Umbilical cord (tissue), 1 donor: ENCODE measurements at regions not wholly inside any gene's neighbourhood (a gene's known extent, or its start where the extent isn't known, plus 50 kb on each side); places are given as distances from the start of the nearest gene placed in this dataset.
A peak's percentile ranks its signal among the peaks of the same experiment; 100 is the strongest.

Source experiments
- DNase-seq: peaks from one replicate; pipeline ENCODE4 v3.0.0-alpha.2; 2015; ENCODE audit warnings: low spot score

DNA sequence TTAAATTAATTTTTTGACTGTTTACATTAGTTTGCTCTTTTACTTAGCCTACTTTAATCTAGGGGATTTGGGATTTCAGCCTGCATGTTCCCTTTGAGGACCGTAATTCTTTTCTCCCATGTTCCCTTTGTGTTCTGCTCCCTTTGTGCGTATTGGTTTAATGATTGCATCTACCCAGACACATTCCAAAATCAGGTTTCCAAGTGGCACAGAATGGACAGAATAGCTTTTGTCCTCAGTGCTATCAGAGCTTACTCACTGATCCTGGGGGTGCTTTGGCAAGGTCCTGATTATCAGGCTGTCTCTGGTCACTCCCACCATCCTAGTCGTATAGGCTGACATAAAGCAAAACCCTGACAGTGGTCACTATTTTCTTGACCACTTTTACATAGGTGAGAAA lies 867.5 kb downstream of the TSN start:
- DNase-seq = no peak

GRCh38 chr2:122627388-122627787 lies 871.9 kb downstream of the TSN start:
- peak; percentile 43 for DNase-seq

- DNase-seq = peak; percentile 83
Measured at GRCh38 chr2:122634256-122634655, 878.8 kb downstream of the TSN start.

- DNase-seq = no peak
Measured at GRCh38 chr2:122634920-122635319, 879.5 kb downstream of the TSN start.

GRCh38 chr2:122635686-122636085 lies 880.2 kb downstream of the TSN start:
- DNase-seq = peak; percentile 62

- DNase-seq = no peak
Measured at GRCh38 chr2:122636097-122636496, 880.6 kb downstream of the TSN start.

- no peak for DNase-seq
Measured at GRCh38 chr2:122639176-122639575, 883.7 kb downstream of the TSN start.

GRCh38 chr2:122639711-122640110 lies 884.3 kb downstream of the TSN start:
- DNase-seq = peak; percentile 18

- peak; percentile 68 for DNase-seq
Measured at GRCh38 chr2:122643725-122644329, 888.4 kb downstream of the TSN start.

DNA sequence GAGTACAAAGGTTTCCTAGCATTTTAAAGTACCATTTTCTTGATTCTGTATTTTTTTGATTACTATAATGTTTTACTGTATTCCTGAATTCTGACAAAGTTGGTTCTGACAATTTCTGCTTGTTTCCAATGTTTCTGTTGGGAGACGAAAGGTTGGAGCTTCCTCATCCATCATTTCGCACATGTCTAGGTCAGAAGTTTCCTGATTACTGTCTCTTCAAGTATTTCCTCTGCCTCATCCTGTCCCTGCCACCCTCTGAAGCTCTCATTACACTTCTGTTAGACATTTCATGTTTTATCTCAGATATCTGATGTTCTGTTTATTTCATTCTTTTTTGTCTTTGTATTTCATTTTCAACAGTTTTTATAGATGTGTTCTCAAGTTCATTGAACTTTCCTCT lies 895.8 kb downstream of the TSN start:
- no peak for DNase-seq

DNA sequence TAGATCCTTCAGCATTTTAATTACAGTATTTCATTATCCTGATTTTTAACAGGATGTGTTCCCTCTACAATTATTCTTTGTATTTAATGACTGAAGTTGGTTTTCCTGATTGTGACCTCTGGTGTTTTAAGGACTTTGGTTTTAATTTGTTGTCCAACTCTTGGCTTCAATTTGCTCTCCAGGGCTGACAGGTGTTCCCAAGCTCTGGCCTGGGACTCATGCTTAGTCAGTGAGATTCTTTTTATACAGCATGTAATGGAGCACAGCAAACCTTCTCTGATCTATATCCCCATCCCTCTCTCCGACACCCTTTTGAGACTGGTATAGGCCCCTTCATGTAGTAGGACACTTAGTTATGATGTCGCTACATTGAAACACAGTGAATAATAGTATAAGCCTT lies 896.3 kb downstream of the TSN start:
- no peak for DNase-seq

DNA sequence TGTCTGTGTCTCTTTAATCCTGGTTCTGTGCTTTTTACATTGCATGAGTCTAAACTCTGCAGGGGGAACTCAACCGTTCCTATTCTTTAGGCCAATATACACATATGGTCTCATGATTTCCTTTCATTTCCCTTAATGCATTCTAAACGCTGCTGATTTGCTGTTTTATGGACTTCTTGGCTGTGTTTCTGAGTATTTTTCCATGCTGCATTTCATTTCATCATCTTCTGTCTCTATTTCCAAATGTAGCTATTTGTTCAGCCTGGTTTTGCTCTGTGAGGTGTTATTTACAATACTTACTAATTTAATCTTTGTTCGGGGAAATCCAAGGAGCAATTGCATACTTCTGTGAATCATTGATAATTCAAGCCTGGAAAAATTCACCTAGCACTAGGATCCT lies 897.2 kb downstream of the TSN start:
- peak; percentile 18 for DNase-seq

GRCh38 chr2:122656403-122656802 lies 901.0 kb downstream of the TSN start:
- no peak for DNase-seq

- peak; percentile 2 for DNase-seq
Measured at GRCh38 chr2:122660786-122661634, 905.6 kb downstream of the TSN start.

DNA sequence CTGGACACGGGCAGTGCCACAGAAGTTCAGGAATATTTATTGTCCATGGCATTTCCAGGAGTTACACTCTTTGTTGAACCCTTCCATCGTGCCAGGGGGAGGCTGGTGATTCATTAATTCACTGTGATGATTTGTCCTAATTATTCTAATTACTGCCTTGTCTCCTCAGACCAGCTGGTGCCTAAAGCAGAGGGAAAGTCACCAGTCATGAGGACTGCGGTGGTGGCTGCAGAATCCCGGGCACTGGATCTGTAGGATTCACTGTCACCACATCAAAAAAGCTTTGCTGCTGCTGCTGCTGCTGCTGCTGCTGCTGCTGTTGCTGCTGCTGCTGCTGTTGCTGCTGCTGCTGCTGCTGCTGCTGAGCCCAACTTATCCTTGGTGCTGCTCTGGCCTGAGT lies 908.2 kb downstream of the TSN start:
- no peak for DNase-seq

GRCh38 chr2:122669627-122670026 lies 914.2 kb downstream of the TSN start:
- peak; percentile 8 for DNase-seq

DNA sequence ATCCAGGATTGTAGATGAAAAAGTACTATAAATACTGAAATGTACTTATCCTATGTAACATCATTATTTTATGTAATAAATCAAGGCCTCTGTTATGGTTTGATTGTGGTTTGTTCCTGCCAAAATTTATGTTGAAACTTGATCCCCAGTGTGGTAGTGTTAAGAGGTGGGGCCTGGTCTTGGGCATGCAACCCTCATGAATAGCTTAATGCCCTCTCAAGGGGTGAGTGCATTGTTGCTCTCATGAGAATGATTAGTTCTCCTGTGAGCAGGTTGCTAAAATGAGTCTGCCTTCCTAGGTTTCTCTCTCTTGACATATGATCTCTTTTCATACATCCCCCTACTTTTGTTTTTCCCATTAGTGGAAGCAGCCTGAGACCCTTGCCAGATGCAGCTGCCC lies 915.4 kb downstream of the TSN start:
- DNase-seq = no peak

DNA sequence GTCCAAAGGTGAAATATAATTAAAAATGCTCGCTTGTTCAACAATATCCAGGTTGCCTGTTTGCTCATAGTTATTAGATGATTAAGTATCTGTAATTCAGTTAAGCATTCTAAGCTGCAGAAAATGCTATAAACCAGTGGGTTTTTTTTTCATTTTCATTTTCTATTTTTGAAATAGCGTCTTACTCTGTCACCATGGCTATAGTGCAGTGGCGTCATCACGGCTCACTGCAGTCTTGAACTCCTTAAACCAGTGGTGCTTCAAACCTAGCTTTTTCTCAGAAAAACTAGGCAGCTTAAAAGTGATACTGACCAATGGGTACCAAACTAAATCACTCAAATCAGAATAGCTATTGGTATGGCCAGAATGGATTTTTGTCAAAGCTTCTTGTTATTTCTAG lies 925.2 kb downstream of the TSN start:
- no peak for DNase-seq

- DNase-seq = no peak
Measured at GRCh38 chr2:122681626-122682025, 926.2 kb downstream of the TSN start.

DNA sequence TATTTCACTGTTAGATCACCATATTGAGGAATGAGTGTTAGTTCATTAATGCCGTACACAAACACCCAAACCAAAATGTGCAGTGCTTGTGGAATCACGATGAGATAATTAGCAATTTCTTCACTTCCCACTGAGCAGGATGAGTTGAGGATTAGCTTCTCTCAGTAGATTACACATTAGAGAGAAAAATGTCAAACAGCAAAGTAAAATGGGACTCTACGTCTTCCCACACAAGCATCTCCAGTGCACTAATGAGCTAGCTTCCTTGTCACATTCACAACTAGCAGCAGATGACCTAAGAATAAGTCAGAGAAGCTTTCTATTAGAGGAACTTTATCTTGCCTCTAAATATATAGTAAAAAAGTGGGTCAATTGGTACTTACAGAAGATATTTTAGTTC lies 926.9 kb downstream of the TSN start:
- no peak for DNase-seq

- no peak for DNase-seq
Measured at GRCh38 chr2:122683018-122683417, 927.6 kb downstream of the TSN start.

- DNase-seq = no peak
Measured at GRCh38 chr2:122692400-122693083, 937.1 kb downstream of the TSN start.

DNA sequence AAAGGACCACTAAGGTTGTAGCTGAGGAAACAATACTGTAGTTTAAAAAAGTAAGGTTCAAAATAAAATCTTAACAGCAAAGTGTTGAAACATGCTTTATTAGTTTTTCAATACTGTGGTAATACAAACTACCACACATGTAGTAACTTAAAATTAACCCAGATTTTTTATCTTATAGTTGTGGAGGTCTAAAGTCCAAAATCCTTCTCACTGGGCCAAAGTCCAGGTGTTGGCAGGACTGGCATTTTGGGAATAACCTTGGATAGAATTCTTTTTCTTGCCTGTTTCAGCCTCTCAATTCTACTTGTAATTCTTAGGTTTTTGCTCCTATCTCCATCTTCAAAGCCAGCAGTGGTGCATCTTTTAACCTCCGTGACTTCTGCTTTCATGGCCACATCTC lies 942.0 kb downstream of the TSN start:
- no peak for DNase-seq
